ENCODE measurements at regions not wholly inside any gene's neighbourhood (a gene's known extent, or its start where the extent isn't known, plus 50 kb on each side); places are given as distances from the start of the nearest gene placed in this dataset.

- TF ChIP-seq CTCF (IDR thresholded peaks at IDR 0.05; ENCODE audit: low read length) (no peak), EZH2phosphoT487 (IDR thresholded peaks at IDR 0.05; ENCODE audit: low read length) (no peak), EZH2 (optimal IDR thresholded peaks at IDR 0.05; ENCODE audit: low read depth, low read length) (no peak)
These were observed 54.7 kb upstream of the CRHR1 start for GRCh38 chr17:45729294-45729907.

All from MM.1S (cell line).